Endothelial cell of umbilical vein (primary cell): ENCODE measurements at regions not wholly inside any gene's neighbourhood (a gene's known extent, or its start where the extent isn't known, plus 50 kb on each side); places are given as distances from the start of the nearest gene placed in this dataset.

Source experiments
- BruUV-seq: library from RNA; stranded (reverse); fragments of 400-500 nt; replicated peaks from 2 replicates; lab custom pipeline; 2021; lab: Mats Ljungman, UMichigan
- CTCF ChIA-PET: fragments of 300-600, 350-600 bp; sonication (Branson Sonifier 250); formaldehyde crosslinking; loops from one replicate; lab custom pipeline; 2021; ENCODE audit warnings: antibody characterized with exemption, inconsistent platforms; lab: Charles Lee
- POLR2A ChIA-PET: fragments of 300-600, 350-600 bp; sonication (Branson Sonifier 250); formaldehyde crosslinking; loops from one replicate; lab custom pipeline; 2021; ENCODE audit warnings: antibody characterized with exemption, inconsistent platforms; lab: Charles Lee
- DNase-seq: peaks from one replicate; pipeline ENCODE4 v3.0.0-alpha.2; 2011; ENCODE audit warnings: low read depth, low spot score
- FAIRE-seq: peaks from 2 replicates; lab custom pipeline; 2011; peaks lifted over from hg19 to GRCh38; lab: Jason Lieb, UNC
- H2AFZ ChIP-seq: 2 replicates; pipeline ENCODE4 v1.6.0; 2012; ENCODE audit warnings: low read depth, low read length, control low read depth, inconsistent platforms
- H3K27ac ChIP-seq: 2 replicates; pipeline ENCODE4 v1.5.1; 2011; ENCODE audit warnings: low read depth, mild to moderate bottlenecking, control low read depth, low read length, moderate library complexity; ENCODE audit not compliant: insufficient read depth
- H3K27me3 ChIP-seq, 2 experiments: 2 replicates each; pipeline versions ENCODE4 v1.6.0 to v1.6.1; 2011; ENCODE audit warnings: low read length in 2 of 2, mixed read lengths in 1 of 2; ENCODE audit not compliant: control insufficient read depth in 2 of 2, insufficient read depth in 2 of 2
- H3K36me3 ChIP-seq, 2 experiments: 2 replicates in 1 of 2; 3 replicates in 1 of 2; pipeline ENCODE4 v1.5.1; 2011; ENCODE audit warnings: low read length in 2 of 2, mild to moderate bottlenecking in 1 of 2, moderate library complexity in 1 of 2; ENCODE audit not compliant: control insufficient read depth in 2 of 2, insufficient read depth in 2 of 2; ENCODE audit errors: extremely low read depth in 1 of 2
- H3K4me1 ChIP-seq: 3 replicates; pipeline ENCODE4 v1.5.1; 2011; ENCODE audit warnings: mild to moderate bottlenecking, low read length; ENCODE audit not compliant: control insufficient read depth, insufficient read depth; ENCODE audit errors: extremely low read depth
- H3K4me2 ChIP-seq: 2 replicates; pipeline ENCODE4 v1.6.1; 2011; ENCODE audit warnings: low read length, control low read depth, mixed read lengths; ENCODE audit not compliant: insufficient read depth
- H3K4me3 ChIP-seq, 3 experiments: fragments of 200-600 bp in 1 of 3; sonication (generic), shearing (Covaris generic) in 1 of 3; replicated peaks in 1 of 3; 2 replicates each; pipeline ENCODE4 v1.5.1; 2011 to 2016; ENCODE audit warnings: control low read depth in 3 of 3, low read length in 3 of 3, mild to moderate bottlenecking in 2 of 3, inconsistent platforms in 1 of 3, low read depth in 1 of 3, moderate library complexity in 1 of 3; ENCODE audit not compliant: insufficient read depth in 1 of 3
- H3K79me2 ChIP-seq: 2 replicates; pipeline ENCODE4 v1.6.0; 2012; ENCODE audit warnings: low read length, inconsistent platforms; ENCODE audit not compliant: control insufficient read depth, insufficient read depth
- H3K9ac ChIP-seq: replicated peaks from 2 replicates; pipeline ENCODE3; 2011; ENCODE audit warnings: low read length, control low read depth; ENCODE audit not compliant: insufficient read depth; ENCODE audit errors: extremely low read depth
- H3K9me1 ChIP-seq: replicated peaks from 3 replicates; pipeline ENCODE4 v1.6.0; 2011; ENCODE audit warnings: mild to moderate bottlenecking, low read length; ENCODE audit not compliant: control insufficient read depth, insufficient read depth; ENCODE audit errors: extremely low read depth
- H3K9me3 ChIP-seq: replicated peaks from 2 replicates; pipeline ENCODE4 v1.5.1; 2012; ENCODE audit warnings: low read length, inconsistent platforms; ENCODE audit not compliant: control insufficient read depth, insufficient read depth
- H4K20me1 ChIP-seq: replicated peaks from 2 replicates; pipeline ENCODE3; 2011; ENCODE audit warnings: mild to moderate bottlenecking, low read length; ENCODE audit not compliant: control insufficient read depth, insufficient read depth; ENCODE audit errors: extremely low read depth
- CTCF ChIP-seq, 2 donors: IDR thresholded peaks; 1 replicate in 1 of 2; 2 replicates in 1 of 2; pipeline ENCODE4 v1.5.1; 2011; ENCODE audit warnings: low read length in 2 of 2, mild to moderate bottlenecking in 2 of 2, moderate library complexity in 2 of 2, control low read depth in 1 of 2, inconsistent platforms in 1 of 2, low read depth in 1 of 2; ENCODE audit not compliant: insufficient read depth in 1 of 2; ENCODE audit errors: extremely low read depth in 1 of 2
- EZH2 ChIP-seq: IDR thresholded peaks from 2 replicates; pipeline ENCODE4 v1.6.1; 2012; ENCODE audit warnings: borderline replicate concordance, low read depth, mild to moderate bottlenecking, moderate library complexity, low read length, inconsistent platforms; ENCODE audit not compliant: severe bottlenecking
- FOS ChIP-seq: IDR thresholded peaks from 2 replicates; pipeline ENCODE4 v1.6.1; 2011; ENCODE audit warnings: mild to moderate bottlenecking, low read length, moderate library complexity, borderline replicate concordance; ENCODE audit not compliant: insufficient read depth
- GATA2 ChIP-seq: IDR thresholded peaks from 2 replicates; pipeline ENCODE4 v1.7.0; 2011; ENCODE audit warnings: low read depth, mild to moderate bottlenecking, moderate library complexity, mixed read lengths, low read length; ENCODE audit not compliant: insufficient read length, insufficient read depth
- JUN ChIP-seq: IDR thresholded peaks from 2 replicates; pipeline ENCODE4 v1.6.1; 2011; ENCODE audit warnings: borderline replicate concordance, low read depth; ENCODE audit not compliant: insufficient read length, insufficient read depth
- MAX ChIP-seq: IDR thresholded peaks from 2 replicates; pipeline ENCODE4 v1.6.1; 2011; ENCODE audit not compliant: insufficient read depth, insufficient read length
- MYC ChIP-seq: IDR thresholded peaks from one replicate; pipeline ENCODE4 v1.6.1; 2011; ENCODE audit warnings: mild to moderate bottlenecking, low read depth, low read length
- POLR2A ChIP-seq: IDR thresholded peaks from 2 replicates; pipeline ENCODE4 v1.6.1; 2012; ENCODE audit warnings: low read depth, mild to moderate bottlenecking, control low read depth, low read length
- POLR2AphosphoS5 ChIP-seq: IDR thresholded peaks from 2 replicates; pipeline ENCODE4 v1.6.1; 2012; ENCODE audit warnings: low read depth, mild to moderate bottlenecking, control low read depth, low read length, moderate library complexity; ENCODE audit not compliant: insufficient read depth
- dilution Hi-C: fragments of 300-500 bp; cut with MboI; formaldehyde crosslinking; loops from one replicate; pipeline ENCODE4 v1.15.0; 2019; ENCODE audit warnings: low sequenced_read_pairs; ENCODE audit not compliant: extremely low pct_ligation_motif_present
- intact Hi-C: fragments of 100-400 bp; cut with micrococcal nuclease; formaldehyde crosslinking; loops from one replicate; pipeline ENCODE4 v1.10.0; 2022

GRCh38 chr3:107128946-107129345 lies 248.3 kb upstream of the CCDC54 start:
- Histone ChIP-seq H3K9me3 (no peaks in the 10 kb centered on the region), H3K4me3 (no peak overlapping the region), H3K9ac (no peak overlapping the region), H3K27me3 (peaks cover 1 to 2% of the 10 kb centered on the region in 2 experiments), H3K4me2 (no peak overlapping the region), H3K4me1 (no peaks in the 10 kb centered on the region), H3K79me2 (no peaks in the 10 kb centered on the region), H3K27ac (no peak overlapping the region), H2AFZ (no peak overlapping the region), H4K20me1 (no peaks in the 10 kb centered on the region), H3K36me3 (no peaks in the 10 kb centered on the region), H3K9me1 (no peaks in the 10 kb centered on the region)
- ChIA-PET CTCF (interaction anchor here (0.8 kb wide), 1 partner anchor 11 kb away, joined by 3 read pairs; no protein-coding TSS in a partner anchor), POLR2A (no interaction called here)
- FAIRE-seq, result peak; percentile 24
- BruUV-seq, result no TSS peak
- no peak for TF ChIP-seq GATA2
- peak; percentile 34 for DNase-seq
- dilution Hi-C loops, result no loop called here
- intact Hi-C loops, result no loop called here

GRCh38 chr3:107130089-107130700 lies 247.0 kb upstream of the CCDC54 start:
- no peaks in the 10 kb centered on the region for H3K9me3 ChIP-seq
- no peaks in the 10 kb centered on the region for H3K79me2 ChIP-seq
- H3K27ac ChIP-seq, result no peak overlapping the region
- no peak overlapping the region for H3K4me3 ChIP-seq
- H3K4me1 ChIP-seq, result no peaks in the 10 kb centered on the region
- DNase-seq (no peak), FAIRE-seq (no peak)
- POLR2A ChIA-PET, result no interaction called here
- no peaks in the 10 kb centered on the region for H3K36me3 ChIP-seq
- CTCF ChIA-PET, result no interaction called here
- H4K20me1 ChIP-seq, result no peaks in the 10 kb centered on the region
- peaks cover 1 to 2% of the 10 kb centered on the region in 2 experiments for H3K27me3 ChIP-seq
- H3K9me1 ChIP-seq, result no peaks in the 10 kb centered on the region
- no peak overlapping the region for H3K4me2 ChIP-seq
- no peak for TF ChIP-seq POLR2A
- no peak for TF ChIP-seq POLR2AphosphoS5
- no peak for TF ChIP-seq MYC
- TF ChIP-seq CTCF (IDR thresholded peaks at IDR 0.05; ENCODE audit: extremely low read depth in 1 of 2, insufficient read depth in 1 of 2, low read depth in 1 of 2, low read length in 2 of 2), result no peak
- no peak for TF ChIP-seq FOS
- TF ChIP-seq JUN, result no peak
- TF ChIP-seq EZH2, result no peak
- no peak for TF ChIP-seq GATA2
- TF ChIP-seq MAX, result no peak
- intact Hi-C loops, result no loop called here
- dilution Hi-C loops, result no loop called here
- no peak overlapping the region for H3K9ac ChIP-seq
- BruUV-seq, result no TSS peak
- H2AFZ ChIP-seq, result no peak overlapping the region
